ENCODE measurements at regions not wholly inside any gene's neighbourhood (a gene's known extent, or its start where the extent isn't known, plus 50 kb on each side); places are given as distances from the start of the nearest gene placed in this dataset.

DNA sequence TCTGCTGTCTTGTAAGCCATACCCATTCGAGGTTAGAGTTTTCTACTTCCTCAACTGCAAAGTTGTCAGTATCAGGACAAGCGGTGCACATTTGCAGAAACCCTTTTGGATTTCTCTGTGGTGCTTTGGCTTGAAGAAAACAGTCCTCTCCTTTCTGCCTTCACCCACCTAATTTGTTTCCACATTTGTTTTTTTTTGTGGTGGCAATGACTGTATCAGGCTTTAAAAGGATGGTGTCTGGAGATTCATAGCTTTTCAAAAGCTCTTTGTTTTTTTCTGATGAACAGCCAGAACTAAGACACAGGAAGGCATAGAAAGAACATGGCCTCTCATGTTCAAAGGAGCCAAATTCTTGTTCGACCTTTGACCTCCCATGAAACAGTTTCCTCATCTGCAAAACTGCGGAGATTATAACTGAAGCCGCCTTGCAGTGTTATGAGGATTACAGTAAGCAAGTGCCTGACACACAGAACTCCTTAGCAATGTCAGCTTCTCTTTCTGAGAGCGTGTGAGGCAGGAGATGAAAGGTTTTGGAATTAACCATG is 270.6 kb upstream of the TBX3 start:
- Mint-ChIP-seq H3K9me3 (no peaks in the 10 kb centered on the region), H3K36me3 (ENCODE audit: low read depth) (no peaks in the 10 kb centered on the region), H3K4me1 (ENCODE audit: low read depth) (peaks cover 7% of the 10 kb centered on the region), H3K4me3 (no peak overlapping the region), H3K27me3 (ENCODE audit: insufficient read depth) (no peaks in the 10 kb centered on the region), H3K27ac (no peak overlapping the region)
- no peak for DNase-seq
- TF ChIP-seq, protein P1, sequence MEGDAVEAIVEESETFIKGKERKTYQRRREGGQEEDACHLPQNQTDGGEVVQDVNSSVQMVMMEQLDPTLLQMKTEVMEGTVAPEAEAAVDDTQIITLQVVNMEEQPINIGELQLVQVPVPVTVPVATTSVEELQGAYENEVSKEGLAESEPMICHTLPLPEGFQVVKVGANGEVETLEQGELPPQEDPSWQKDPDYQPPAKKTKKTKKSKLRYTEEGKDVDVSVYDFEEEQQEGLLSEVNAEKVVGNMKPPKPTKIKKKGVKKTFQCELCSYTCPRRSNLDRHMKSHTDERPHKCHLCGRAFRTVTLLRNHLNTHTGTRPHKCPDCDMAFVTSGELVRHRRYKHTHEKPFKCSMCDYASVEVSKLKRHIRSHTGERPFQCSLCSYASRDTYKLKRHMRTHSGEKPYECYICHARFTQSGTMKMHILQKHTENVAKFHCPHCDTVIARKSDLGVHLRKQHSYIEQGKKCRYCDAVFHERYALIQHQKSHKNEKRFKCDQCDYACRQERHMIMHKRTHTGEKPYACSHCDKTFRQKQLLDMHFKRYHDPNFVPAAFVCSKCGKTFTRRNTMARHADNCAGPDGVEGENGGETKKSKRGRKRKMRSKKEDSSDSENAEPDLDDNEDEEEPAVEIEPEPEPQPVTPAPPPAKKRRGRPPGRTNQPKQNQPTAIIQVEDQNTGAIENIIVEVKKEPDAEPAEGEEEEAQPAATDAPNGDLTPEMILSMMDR (IDR thresholded peaks at IDR 0.05) = no peak

DNA sequence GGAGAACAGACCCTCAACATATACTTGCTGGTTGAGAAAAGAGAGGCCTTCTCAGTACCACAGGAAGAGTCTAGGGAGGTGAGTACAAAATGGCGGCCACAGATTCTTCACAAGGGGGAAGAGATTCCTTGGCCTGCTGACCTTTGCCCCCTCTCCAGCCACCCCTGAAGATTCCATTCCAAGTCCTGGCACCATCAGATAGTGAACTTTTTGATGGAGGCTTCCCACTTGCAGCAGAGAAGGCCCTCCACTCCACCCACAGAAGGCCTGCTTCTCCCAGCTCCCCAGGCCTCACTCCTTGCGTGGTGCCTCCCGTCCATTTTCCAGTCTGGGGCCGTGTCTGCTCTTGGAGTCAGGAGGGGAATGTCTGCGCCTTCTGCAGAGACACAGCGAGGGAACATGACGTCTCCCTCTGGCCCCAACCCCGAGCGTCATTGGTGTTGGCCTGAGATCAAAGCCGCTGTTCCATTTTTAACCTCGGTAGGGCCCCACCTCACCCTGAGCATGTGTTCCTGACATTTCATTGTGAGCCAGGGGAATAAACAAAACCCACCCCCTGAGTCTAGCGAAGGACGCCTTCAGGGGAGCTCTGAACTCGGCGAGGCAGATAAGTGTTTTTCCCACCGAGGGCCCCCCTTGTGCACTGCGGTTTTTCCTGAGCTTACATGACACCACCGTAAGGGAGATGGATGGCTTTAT is 268.7 kb upstream of the TBX3 start:
- Mint-ChIP-seq H3K4me1 (ENCODE audit: low read depth) (peaks cover 7% of the 10 kb centered on the region), H3K27ac (no peak overlapping the region), H3K36me3 (ENCODE audit: low read depth) (no peaks in the 10 kb centered on the region), H3K27me3 (ENCODE audit: insufficient read depth) (no peaks in the 10 kb centered on the region), H3K4me3 (no peak overlapping the region), H3K9me3 (no peaks in the 10 kb centered on the region)
- no peak for DNase-seq
- TF ChIP-seq, protein P1 (IDR thresholded peaks at IDR 0.05) = no peak

DNA sequence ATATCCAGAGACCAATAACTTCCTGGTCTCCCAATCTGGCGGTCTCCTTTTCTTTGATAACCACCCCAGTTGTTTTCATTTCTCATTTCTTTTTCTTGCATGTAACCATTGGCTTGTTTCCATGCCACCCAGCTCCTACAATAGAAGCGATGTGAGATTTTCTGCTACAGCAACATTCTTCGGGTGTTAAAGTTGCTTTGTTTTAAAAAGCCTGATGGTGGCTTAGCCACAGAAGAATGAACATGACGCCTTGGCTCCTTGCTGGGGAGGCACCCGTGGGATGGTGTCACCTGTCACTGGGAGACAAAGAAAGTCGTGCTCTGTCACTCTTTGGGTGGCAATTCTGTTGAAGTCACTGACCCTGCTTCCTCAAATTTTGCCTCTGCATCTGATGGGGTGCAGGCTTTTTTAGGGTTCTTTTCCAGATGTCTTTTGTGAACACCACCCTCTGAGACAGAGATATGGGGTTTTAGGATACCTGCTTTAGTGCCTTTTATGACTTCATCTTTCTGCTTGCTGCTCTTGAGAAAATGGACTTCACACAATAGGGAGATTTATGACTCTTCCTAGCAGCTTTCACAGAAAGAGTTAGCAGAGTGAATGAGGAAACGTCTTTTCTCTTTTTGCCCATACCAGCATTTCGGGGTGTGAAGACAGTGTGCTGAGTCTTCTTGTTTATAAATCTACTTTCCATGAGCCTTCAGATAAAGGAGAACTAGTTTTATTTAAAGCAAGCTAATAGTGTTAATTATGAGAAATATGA is 265.3 kb upstream of the TBX3 start:
- Mint-ChIP-seq H3K4me3 (no peak overlapping the region), H3K4me1 (ENCODE audit: low read depth) (no peaks in the 10 kb centered on the region), H3K36me3 (ENCODE audit: low read depth) (no peaks in the 10 kb centered on the region), H3K27ac (no peak overlapping the region), H3K9me3 (no peaks in the 10 kb centered on the region), H3K27me3 (ENCODE audit: insufficient read depth) (no peaks in the 10 kb centered on the region)
- DNase-seq = no peak
- TF ChIP-seq, protein P1 (IDR thresholded peaks at IDR 0.05) = no peak

DNA sequence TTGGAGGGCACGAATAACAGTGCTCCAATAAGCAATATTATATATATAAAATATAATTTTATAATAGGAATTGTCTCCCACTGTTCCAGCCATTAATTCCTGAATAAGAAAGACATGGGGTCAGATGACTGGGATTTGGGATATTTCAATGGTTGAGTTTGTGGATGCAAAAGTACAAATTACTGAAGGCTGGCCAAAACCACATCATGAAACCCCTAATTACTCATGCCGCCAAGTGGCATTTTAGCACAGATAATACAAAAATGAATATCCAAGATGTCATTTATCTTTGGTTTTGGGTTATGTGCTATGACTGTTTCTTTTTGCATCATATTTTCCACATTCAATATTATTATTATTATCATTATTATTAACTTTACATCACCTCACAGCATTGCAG is 261.4 kb upstream of the TBX3 start:
- no peaks in the 10 kb centered on the region for H3K27me3 Mint-ChIP-seq (ENCODE audit: insufficient read depth)

DNA sequence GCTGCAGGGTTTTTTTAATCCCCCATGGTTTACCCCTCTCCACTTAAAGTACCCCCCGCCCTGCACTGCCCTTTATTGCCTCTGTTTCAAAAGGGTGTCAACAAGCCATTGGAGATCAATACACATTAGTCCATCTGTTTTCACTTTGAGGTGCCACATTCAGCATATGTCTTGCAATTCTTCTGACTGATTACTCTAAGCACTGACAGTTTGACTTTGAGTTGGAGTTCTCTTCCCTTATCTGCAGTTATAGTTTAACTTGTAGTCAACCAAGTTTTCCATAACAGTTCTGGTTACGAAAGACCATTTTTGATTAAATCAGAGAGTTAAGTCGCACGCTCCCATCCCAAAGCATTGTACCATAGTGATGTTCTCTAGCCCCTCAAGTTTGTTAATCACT is 260.8 kb upstream of the TBX3 start:
- DNase-seq = no peak
- Mint-ChIP-seq H3K4me1 (ENCODE audit: low read depth) (no peaks in the 10 kb centered on the region), H3K4me3 (no peak overlapping the region), H3K27ac (no peak overlapping the region), H3K9me3 (no peaks in the 10 kb centered on the region; the same call in 1 of the 2 replicates), H3K27me3 (ENCODE audit: insufficient read depth) (no peaks in the 10 kb centered on the region), H3K36me3 (ENCODE audit: low read depth) (no peaks in the 10 kb centered on the region; the same call in 1 of the 2 replicates)
- TF ChIP-seq, protein P1 (IDR thresholded peaks at IDR 0.05) = no peak

More for the DNA sequence above, 261.4 kb upstream of the TBX3 start:
- TF ChIP-seq, protein P1 (IDR thresholded peaks at IDR 0.05) = no peak
- no peak overlapping the region for H3K27ac Mint-ChIP-seq
- H3K4me1 Mint-ChIP-seq (ENCODE audit: low read depth) = no peaks in the 10 kb centered on the region
- no peak overlapping the region for H3K4me3 Mint-ChIP-seq
- no peaks in the 10 kb centered on the region for H3K9me3 Mint-ChIP-seq
- no peaks in the 10 kb centered on the region for H3K36me3 Mint-ChIP-seq (ENCODE audit: low read depth)
- DNase-seq = no peak
